Peyer's patch (tissue), 4 donors: ENCODE measurements at regions not wholly inside any gene's neighbourhood (a gene's known extent, or its start where the extent isn't known, plus 50 kb on each side); places are given as distances from the start of the nearest gene placed in this dataset.

Source experiments
- DNase-seq, 3 donors: peaks; one replicate each; pipeline ENCODE4 v3.0.0-alpha.2; 2017 to 2019
- H3K27ac ChIP-seq, 4 donors: fragments of 200-600 bp; sonication (generic); one replicate each; pipeline ENCODE4 v1.5.1; 2016 to 2019
- H3K27me3 ChIP-seq, 2 donors: fragments of 200-600 bp; sonication (generic); one replicate each; pipeline ENCODE4 v1.5.1; 2019
- H3K36me3 ChIP-seq, 3 donors: fragments of 200-600 bp; sonication (generic); one replicate each; pipeline ENCODE4 v1.5.1; 2016 to 2019
- H3K4me1 ChIP-seq, 4 donors: fragments of 200-600 bp; sonication (generic); one replicate each; pipeline ENCODE4 v1.5.1; 2016 to 2019
- H3K4me3 ChIP-seq, 4 donors: fragments of 200-600 bp; sonication (generic); 1 replicate in 3 of 4; 2 replicates in 1 of 4; pipeline ENCODE4 v1.5.1; 2016 to 2019; ENCODE audit warnings: mild to moderate bottlenecking in 1 of 4
- H3K9me3 ChIP-seq, 4 donors: fragments of 200-600 bp; sonication (generic); one replicate each; pipeline ENCODE4 v1.5.1; 2016 to 2019; ENCODE audit warnings: mild to moderate bottlenecking in 1 of 4
- POLR2A ChIP-seq, 2 donors: fragments of 450-650 bp; IDR thresholded peaks; one replicate each; pipeline ENCODE4 v1.5.1; 2017; ENCODE audit warnings: antibody characterized with exemption in 2 of 2, mild to moderate bottlenecking in 2 of 2, moderate library complexity in 2 of 2
- TF ChIP-seq, protein P1 (sequence below), 6 experiments: fragments of 450-650 bp in 4 of 6; fragments of 200-600 bp in 2 of 6; sonication (generic) in 1 of 6; IDR thresholded peaks; one replicate each; pipeline ENCODE4 v1.5.1; 2017 to 2019; ENCODE audit warnings: antibody characterized with exemption in 6 of 6, mild to moderate bottlenecking in 3 of 6, moderate library complexity in 1 of 6

- TF ChIP-seq POLR2A (IDR thresholded peaks at IDR 0.05) = no peak
- Histone ChIP-seq H3K4me3 (no peak overlapping the region), H3K4me1 (no peaks in the 10 kb centered on the region), H3K36me3 (no peaks in the 10 kb centered on the region), H3K9me3 (no peaks in the 10 kb centered on the region), H3K27me3 (no peaks in the 10 kb centered on the region), H3K27ac (no peak overlapping the region)
- no peak for DNase-seq
Observed at GRCh38 chr9:8254541-8254940, 455.0 kb upstream of the DMAC1 start.

GRCh38 chr9:8252445-8252844, 452.9 kb upstream of the DMAC1 start:
- DNase-seq = no peak
- Histone ChIP-seq H3K4me3 (no peak overlapping the region), H3K27ac (no peak overlapping the region), H3K36me3 (no peaks in the 10 kb centered on the region), H3K27me3 (no peaks in the 10 kb centered on the region), H3K9me3 (no peaks in the 10 kb centered on the region), H3K4me1 (no peaks in the 10 kb centered on the region)
- TF ChIP-seq, protein P1, sequence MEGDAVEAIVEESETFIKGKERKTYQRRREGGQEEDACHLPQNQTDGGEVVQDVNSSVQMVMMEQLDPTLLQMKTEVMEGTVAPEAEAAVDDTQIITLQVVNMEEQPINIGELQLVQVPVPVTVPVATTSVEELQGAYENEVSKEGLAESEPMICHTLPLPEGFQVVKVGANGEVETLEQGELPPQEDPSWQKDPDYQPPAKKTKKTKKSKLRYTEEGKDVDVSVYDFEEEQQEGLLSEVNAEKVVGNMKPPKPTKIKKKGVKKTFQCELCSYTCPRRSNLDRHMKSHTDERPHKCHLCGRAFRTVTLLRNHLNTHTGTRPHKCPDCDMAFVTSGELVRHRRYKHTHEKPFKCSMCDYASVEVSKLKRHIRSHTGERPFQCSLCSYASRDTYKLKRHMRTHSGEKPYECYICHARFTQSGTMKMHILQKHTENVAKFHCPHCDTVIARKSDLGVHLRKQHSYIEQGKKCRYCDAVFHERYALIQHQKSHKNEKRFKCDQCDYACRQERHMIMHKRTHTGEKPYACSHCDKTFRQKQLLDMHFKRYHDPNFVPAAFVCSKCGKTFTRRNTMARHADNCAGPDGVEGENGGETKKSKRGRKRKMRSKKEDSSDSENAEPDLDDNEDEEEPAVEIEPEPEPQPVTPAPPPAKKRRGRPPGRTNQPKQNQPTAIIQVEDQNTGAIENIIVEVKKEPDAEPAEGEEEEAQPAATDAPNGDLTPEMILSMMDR (IDR thresholded peaks at IDR 0.05) = no peak
- TF ChIP-seq POLR2A (IDR thresholded peaks at IDR 0.05) = no peak

- no peaks in the 10 kb centered on the region for H3K4me1 ChIP-seq
- no peaks in the 10 kb centered on the region for H3K36me3 ChIP-seq
- no peak overlapping the region for H3K4me3 ChIP-seq
- no peaks in the 10 kb centered on the region for H3K27me3 ChIP-seq
- no peak for TF ChIP-seq POLR2A (IDR thresholded peaks at IDR 0.05)
- TF ChIP-seq, protein P1 (IDR thresholded peaks at IDR 0.05) = no peak
- no peak for DNase-seq
- H3K9me3 ChIP-seq = no peaks in the 10 kb centered on the region
- H3K27ac ChIP-seq = no peak overlapping the region
Observed at GRCh38 chr9:8251566-8251965, 452.0 kb upstream of the DMAC1 start.

DNA sequence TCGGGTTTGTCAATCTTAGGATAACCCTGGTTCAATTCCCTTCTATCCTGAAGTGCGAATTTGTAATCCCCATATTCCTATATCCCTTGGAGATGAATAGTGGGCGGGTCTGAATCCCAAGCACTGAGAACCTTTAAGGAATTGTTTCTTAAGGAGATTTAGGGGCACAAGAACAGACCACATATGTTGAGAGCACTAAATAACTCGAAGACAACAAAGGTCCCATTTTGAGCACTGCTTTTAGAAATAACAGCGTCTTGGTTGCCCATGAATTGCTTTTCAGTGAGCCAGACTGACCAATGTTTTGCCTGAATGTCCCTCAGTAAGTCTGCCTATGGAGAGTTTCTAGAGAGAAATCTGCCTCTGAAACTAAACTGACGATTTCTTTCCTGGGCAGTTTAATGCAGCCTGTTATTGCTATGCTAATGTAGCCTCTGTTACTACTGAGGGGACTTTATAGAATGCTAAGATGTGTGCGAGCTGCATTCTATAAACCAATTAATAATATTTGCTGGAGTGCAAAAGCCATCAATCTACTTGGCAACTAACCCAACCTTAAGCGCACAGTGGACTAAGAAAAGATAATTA, 445.0 kb upstream of the DMAC1 start:
- no peak overlapping the region for H3K4me3 ChIP-seq
- no peak for DNase-seq
- H3K27ac ChIP-seq = no peak overlapping the region
- no peak for TF ChIP-seq POLR2A (IDR thresholded peaks at IDR 0.05)
- TF ChIP-seq, protein P1 (IDR thresholded peaks at IDR 0.05) = no peak
- H3K4me1 ChIP-seq = no peaks in the 10 kb centered on the region
- H3K9me3 ChIP-seq = no peaks in the 10 kb centered on the region
- no peaks in the 10 kb centered on the region for H3K27me3 ChIP-seq
- no peaks in the 10 kb centered on the region for H3K36me3 ChIP-seq

- no peak overlapping the region for H3K27ac ChIP-seq
- H3K9me3 ChIP-seq = no peaks in the 10 kb centered on the region
- no peak for DNase-seq
- TF ChIP-seq, protein P1 (IDR thresholded peaks at IDR 0.05) = no peak
- no peak for TF ChIP-seq POLR2A (IDR thresholded peaks at IDR 0.05)
- no peaks in the 10 kb centered on the region for H3K27me3 ChIP-seq
- no peak overlapping the region for H3K4me3 ChIP-seq
- H3K36me3 ChIP-seq = no peaks in the 10 kb centered on the region
- no peaks in the 10 kb centered on the region for H3K4me1 ChIP-seq
Observed at GRCh38 chr9:8241201-8241600, 441.6 kb upstream of the DMAC1 start.

DNA sequence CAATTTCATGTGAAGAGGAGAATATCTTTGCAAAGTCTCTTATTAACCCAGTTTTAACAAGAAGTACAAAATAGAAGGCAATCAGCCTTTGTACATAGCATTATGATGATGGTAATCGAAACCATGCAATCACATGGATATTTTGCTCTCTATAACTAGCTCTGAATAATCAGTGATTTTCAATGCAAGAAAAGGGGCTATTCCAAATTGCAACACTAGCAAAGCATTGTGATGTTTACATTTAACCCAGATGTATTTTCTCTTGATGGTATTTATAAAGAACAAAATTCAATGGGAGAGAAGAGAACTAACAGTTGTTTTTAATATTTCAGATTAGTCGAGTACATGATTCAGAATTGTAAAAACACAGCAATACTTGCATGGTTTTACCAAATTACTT, 437.5 kb upstream of the DMAC1 start:
- no peak for TF ChIP-seq POLR2A (IDR thresholded peaks at IDR 0.05)
- TF ChIP-seq, protein P1 (IDR thresholded peaks at IDR 0.05) = no peak
- Histone ChIP-seq H3K9me3 (no peaks in the 10 kb centered on the region), H3K27me3 (no peaks in the 10 kb centered on the region), H3K27ac (no peak overlapping the region), H3K4me1 (no peaks in the 10 kb centered on the region), H3K36me3 (no peaks in the 10 kb centered on the region), H3K4me3 (no peak overlapping the region)
- no peak for DNase-seq
